WTC11 (cell line): ENCODE measurements at regions not wholly inside any gene's neighbourhood (a gene's known extent, or its start where the extent isn't known, plus 50 kb on each side); places are given as distances from the start of the nearest gene placed in this dataset.

Experiments used
- ATAC-seq: fragments of 200-7000 bp; cut with Tn5 transposase; 2 replicates; pipeline ENCODE4 v1.10.0; 2021; ENCODE audit warnings: mild to moderate bottlenecking, moderate library complexity
- CTCF ChIA-PET: fragments of 300-600 bp; sonication (Branson Sonifier 250); formaldehyde crosslinking; loops from one replicate; lab custom pipeline; 2021; ENCODE audit warnings: antibody characterized with exemption; lab: Charles Lee
- POLR2A ChIA-PET: fragments of 350-600 bp; sonication (Branson Sonifier 250); formaldehyde crosslinking; loops from one replicate; lab custom pipeline; 2021; ENCODE audit warnings: antibody characterized with exemption; lab: Charles Lee
- DNase-seq: peaks from one replicate; pipeline ENCODE4 v3.0.0; 2021; ENCODE audit warnings: low spot score
- H3K27ac Mint-ChIP-seq: 2 replicates; pipeline ENCODE4 v1.8.0; 2021; ENCODE audit warnings: mixed read lengths
- H3K27me3 Mint-ChIP-seq: 2 replicates; pipeline ENCODE4 v1.8.0; 2021; ENCODE audit warnings: low read depth, mild to moderate bottlenecking, moderate library complexity, mixed read lengths
- H3K36me3 Mint-ChIP-seq: 2 replicates; pipeline ENCODE4 v1.8.0; 2021; ENCODE audit warnings: mixed read lengths
- H3K4me1 Mint-ChIP-seq: 2 replicates; pipeline ENCODE4 v1.8.0; 2022; ENCODE audit warnings: mixed read lengths
- H3K4me3 Mint-ChIP-seq: 2 replicates; pipeline ENCODE4 v1.8.0; 2021; ENCODE audit warnings: mild to moderate bottlenecking, moderate library complexity, mixed read lengths
- H3K9me3 Mint-ChIP-seq: 2 replicates; pipeline ENCODE4 v1.8.0; 2021; ENCODE audit warnings: mixed read lengths
- CREB1 ChIP-seq: sonication (generic); formaldehyde crosslinking; IDR thresholded peaks from 2 replicates; pipeline ENCODE4 v1.8.0; 2023; ENCODE audit warnings: mild to moderate bottlenecking, missing genetic modification reagents
- IRF2 ChIP-seq: sonication (generic); formaldehyde crosslinking; IDR thresholded peaks from 2 replicates; pipeline ENCODE4 v1.8.0; 2022; ENCODE audit warnings: low read depth, missing genetic modification reagents, borderline replicate concordance
- JAZF1 ChIP-seq: fragments of 250-450 bp; sonication (Bioruptor Pico); IDR thresholded peaks from 2 replicates; pipeline ENCODE4 v1.9.0; 2021; ENCODE audit warnings: moderate library complexity, mild to moderate bottlenecking, inconsistent platforms
- JUN ChIP-seq: sonication (generic); formaldehyde crosslinking; IDR thresholded peaks from 2 replicates; pipeline ENCODE4 v1.8.0; 2023; ENCODE audit warnings: mild to moderate bottlenecking, missing genetic modification reagents
- MXD4 ChIP-seq: fragments of 250-450 bp; sonication (Bioruptor Pico); IDR thresholded peaks from 2 replicates; pipeline ENCODE4 v1.8.0; 2021; ENCODE audit warnings: mild to moderate bottlenecking, moderate library complexity, borderline replicate concordance
- NFE2L1 ChIP-seq: sonication (generic); formaldehyde crosslinking; IDR thresholded peaks from 2 replicates; pipeline ENCODE4 v1.8.1; 2023; ENCODE audit warnings: missing genetic modification reagents
- OVOL2 ChIP-seq: fragments of 250-450 bp; sonication (Bioruptor Pico); IDR thresholded peaks from 2 replicates; pipeline ENCODE4 v1.9.0; 2021; ENCODE audit warnings: mild to moderate bottlenecking, borderline replicate concordance
- PRRX2 ChIP-seq: fragments of 250-450 bp; sonication (Bioruptor Pico); IDR thresholded peaks from 2 replicates; pipeline ENCODE4 v1.8.0; 2021; ENCODE audit warnings: mild to moderate bottlenecking
- SMAD3 ChIP-seq: sonication (generic); formaldehyde crosslinking; IDR thresholded peaks from 2 replicates; pipeline ENCODE4 v1.8.0; 2022; ENCODE audit warnings: missing genetic modification reagents, mild to moderate bottlenecking, borderline replicate concordance
- SOX15 ChIP-seq: fragments of 250-450 bp; sonication (Bioruptor Pico); IDR thresholded peaks from 2 replicates; pipeline ENCODE4 v1.9.0; 2021; ENCODE audit warnings: mild to moderate bottlenecking
- ZBTB21 ChIP-seq: sonication (generic); formaldehyde crosslinking; IDR thresholded peaks from 2 replicates; pipeline ENCODE4 v1.8.1; 2023; ENCODE audit warnings: mild to moderate bottlenecking, missing genetic modification reagents, borderline replicate concordance
- TF ChIP-seq, protein P1 (sequence below): sonication (generic); formaldehyde crosslinking; IDR thresholded peaks from 2 replicates; pipeline ENCODE4 v1.8.0; 2023; ENCODE audit warnings: missing genetic modification reagents, mild to moderate bottlenecking, borderline replicate concordance
- TF ChIP-seq, protein P2 (sequence below): sonication (generic); formaldehyde crosslinking; conservative IDR thresholded peaks from 2 replicates; pipeline ENCODE4 v1.8.1; 2022; ENCODE audit warnings: mild to moderate bottlenecking, missing genetic modification reagents
- TF ChIP-seq, protein P3 (sequence below): sonication (generic); formaldehyde crosslinking; conservative IDR thresholded peaks from 2 replicates; pipeline ENCODE4 v1.8.1; 2023; ENCODE audit warnings: mild to moderate bottlenecking, low read depth, missing genetic modification reagents, moderate library complexity
- TF ChIP-seq, protein P4 (sequence below): sonication (generic); formaldehyde crosslinking; IDR thresholded peaks from 2 replicates; pipeline ENCODE4 v1.8.1; 2022; ENCODE audit warnings: mild to moderate bottlenecking, missing genetic modification reagents, moderate library complexity, borderline replicate concordance
- TF ChIP-seq, protein P5 (sequence below): fragments of 250-450 bp; sonication (Bioruptor Pico); IDR thresholded peaks from 2 replicates; pipeline ENCODE4 v1.8.0; 2021; ENCODE audit warnings: mild to moderate bottlenecking
- TF ChIP-seq, protein P6 (sequence below): fragments of 250-450 bp; sonication (Bioruptor Pico); IDR thresholded peaks from 2 replicates; pipeline ENCODE4 v1.9.0; 2021; ENCODE audit warnings: mild to moderate bottlenecking

DNA sequence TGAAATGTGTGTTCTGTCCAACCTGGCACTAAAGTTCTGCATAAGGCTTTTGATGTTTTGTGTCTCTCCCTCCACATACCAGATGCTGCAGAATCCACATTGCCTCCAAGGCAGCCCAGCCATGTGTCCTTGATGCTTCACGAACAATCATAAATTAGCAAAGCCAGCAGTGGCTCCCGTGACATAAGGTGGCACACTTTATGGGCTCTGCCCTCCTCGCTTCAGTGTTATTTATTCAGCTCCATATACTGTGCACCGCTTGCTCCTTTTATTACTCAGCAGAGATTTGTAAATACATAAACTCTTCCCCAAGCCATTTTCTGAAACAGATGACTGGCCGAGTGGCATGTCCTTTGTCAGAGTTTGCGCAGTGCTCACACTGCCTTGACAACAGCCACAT lies 112.8 kb upstream of the SLC35F3 start:
- ChIA-PET POLR2A (interaction anchor here (0.7 kb wide), 1 partner anchor 8 kb away, joined by 4 read pairs; no protein-coding TSS in a partner anchor), CTCF (interaction anchor here (0.6 to 1.9 kb wide), 17 partner anchors 9 to 400 kb away, joined by 3 to 22 read pairs (median 5); partner anchors contain the start of gene KCNK1)
- Mint-ChIP-seq H3K4me1 (0 out of 2 replicates have a peak, but pooled peaks cover 2% of the 10 kb centered on the region), H3K27ac (no peak overlapping the region; the same call in 1 of the 2 replicates), H3K9me3 (peaks cover 19% of the 10 kb centered on the region), H3K4me3 (no peak overlapping the region), H3K36me3 (peaks cover 7% of the 10 kb centered on the region), H3K27me3 (no peaks in the 10 kb centered on the region)
- TF ChIP-seq, protein P1, sequence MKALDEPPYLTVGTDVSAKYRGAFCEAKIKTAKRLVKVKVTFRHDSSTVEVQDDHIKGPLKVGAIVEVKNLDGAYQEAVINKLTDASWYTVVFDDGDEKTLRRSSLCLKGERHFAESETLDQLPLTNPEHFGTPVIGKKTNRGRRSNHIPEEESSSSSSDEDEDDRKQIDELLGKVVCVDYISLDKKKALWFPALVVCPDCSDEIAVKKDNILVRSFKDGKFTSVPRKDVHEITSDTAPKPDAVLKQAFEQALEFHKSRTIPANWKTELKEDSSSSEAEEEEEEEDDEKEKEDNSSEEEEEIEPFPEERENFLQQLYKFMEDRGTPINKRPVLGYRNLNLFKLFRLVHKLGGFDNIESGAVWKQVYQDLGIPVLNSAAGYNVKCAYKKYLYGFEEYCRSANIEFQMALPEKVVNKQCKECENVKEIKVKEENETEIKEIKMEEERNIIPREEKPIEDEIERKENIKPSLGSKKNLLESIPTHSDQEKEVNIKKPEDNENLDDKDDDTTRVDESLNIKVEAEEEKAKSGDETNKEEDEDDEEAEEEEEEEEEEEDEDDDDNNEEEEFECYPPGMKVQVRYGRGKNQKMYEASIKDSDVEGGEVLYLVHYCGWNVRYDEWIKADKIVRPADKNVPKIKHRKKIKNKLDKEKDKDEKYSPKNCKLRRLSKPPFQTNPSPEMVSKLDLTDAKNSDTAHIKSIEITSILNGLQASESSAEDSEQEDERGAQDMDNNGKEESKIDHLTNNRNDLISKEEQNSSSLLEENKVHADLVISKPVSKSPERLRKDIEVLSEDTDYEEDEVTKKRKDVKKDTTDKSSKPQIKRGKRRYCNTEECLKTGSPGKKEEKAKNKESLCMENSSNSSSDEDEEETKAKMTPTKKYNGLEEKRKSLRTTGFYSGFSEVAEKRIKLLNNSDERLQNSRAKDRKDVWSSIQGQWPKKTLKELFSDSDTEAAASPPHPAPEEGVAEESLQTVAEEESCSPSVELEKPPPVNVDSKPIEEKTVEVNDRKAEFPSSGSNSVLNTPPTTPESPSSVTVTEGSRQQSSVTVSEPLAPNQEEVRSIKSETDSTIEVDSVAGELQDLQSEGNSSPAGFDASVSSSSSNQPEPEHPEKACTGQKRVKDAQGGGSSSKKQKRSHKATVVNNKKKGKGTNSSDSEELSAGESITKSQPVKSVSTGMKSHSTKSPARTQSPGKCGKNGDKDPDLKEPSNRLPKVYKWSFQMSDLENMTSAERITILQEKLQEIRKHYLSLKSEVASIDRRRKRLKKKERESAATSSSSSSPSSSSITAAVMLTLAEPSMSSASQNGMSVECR (CRISPR knock-in tag), result no peak
- TF ChIP-seq, protein P2, sequence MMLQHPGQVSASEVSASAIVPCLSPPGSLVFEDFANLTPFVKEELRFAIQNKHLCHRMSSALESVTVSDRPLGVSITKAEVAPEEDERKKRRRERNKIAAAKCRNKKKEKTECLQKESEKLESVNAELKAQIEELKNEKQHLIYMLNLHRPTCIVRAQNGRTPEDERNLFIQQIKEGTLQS (CRISPR knock-in tag), result no peak
- TF ChIP-seq, protein P3, sequence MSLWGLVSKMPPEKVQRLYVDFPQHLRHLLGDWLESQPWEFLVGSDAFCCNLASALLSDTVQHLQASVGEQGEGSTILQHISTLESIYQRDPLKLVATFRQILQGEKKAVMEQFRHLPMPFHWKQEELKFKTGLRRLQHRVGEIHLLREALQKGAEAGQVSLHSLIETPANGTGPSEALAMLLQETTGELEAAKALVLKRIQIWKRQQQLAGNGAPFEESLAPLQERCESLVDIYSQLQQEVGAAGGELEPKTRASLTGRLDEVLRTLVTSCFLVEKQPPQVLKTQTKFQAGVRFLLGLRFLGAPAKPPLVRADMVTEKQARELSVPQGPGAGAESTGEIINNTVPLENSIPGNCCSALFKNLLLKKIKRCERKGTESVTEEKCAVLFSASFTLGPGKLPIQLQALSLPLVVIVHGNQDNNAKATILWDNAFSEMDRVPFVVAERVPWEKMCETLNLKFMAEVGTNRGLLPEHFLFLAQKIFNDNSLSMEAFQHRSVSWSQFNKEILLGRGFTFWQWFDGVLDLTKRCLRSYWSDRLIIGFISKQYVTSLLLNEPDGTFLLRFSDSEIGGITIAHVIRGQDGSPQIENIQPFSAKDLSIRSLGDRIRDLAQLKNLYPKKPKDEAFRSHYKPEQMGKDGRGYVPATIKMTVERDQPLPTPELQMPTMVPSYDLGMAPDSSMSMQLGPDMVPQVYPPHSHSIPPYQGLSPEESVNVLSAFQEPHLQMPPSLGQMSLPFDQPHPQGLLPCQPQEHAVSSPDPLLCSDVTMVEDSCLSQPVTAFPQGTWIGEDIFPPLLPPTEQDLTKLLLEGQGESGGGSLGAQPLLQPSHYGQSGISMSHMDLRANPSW (CRISPR knock-in tag), result no peak
- TF ChIP-seq, protein P4, sequence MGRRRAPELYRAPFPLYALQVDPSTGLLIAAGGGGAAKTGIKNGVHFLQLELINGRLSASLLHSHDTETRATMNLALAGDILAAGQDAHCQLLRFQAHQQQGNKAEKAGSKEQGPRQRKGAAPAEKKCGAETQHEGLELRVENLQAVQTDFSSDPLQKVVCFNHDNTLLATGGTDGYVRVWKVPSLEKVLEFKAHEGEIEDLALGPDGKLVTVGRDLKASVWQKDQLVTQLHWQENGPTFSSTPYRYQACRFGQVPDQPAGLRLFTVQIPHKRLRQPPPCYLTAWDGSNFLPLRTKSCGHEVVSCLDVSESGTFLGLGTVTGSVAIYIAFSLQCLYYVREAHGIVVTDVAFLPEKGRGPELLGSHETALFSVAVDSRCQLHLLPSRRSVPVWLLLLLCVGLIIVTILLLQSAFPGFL (CRISPR knock-in tag), result no peak
- DNase-seq (no peak), ATAC-seq (no peak)

DNA sequence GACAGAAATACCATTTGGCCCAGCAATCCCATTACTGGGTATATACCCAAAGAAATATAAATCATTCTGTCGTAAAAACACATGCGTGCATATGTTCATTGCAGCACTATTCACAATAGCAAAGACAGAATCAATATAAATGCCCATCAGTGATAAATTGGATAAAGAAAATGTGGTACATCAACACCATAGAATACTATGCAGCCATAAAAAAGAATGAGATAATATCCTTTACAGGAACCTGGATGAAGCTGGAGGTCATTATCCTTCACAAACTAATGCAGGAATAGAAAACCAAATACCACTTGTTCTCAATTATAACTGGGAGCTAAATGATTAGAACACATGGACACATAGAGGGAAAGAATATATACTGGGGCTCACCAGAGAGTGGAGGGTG lies 109.6 kb upstream of the SLC35F3 start:
- ATAC-seq (no peak), DNase-seq (no peak)
- Mint-ChIP-seq H3K4me3 (no peak overlapping the region), H3K27me3 (peaks cover 5% of the 10 kb centered on the region), H3K9me3 (peaks cover 45% of the 10 kb centered on the region), H3K4me1 (0 out of 2 replicates have a peak, but pooled peaks cover 2% of the 10 kb centered on the region), H3K36me3 (peaks cover 20% of the 10 kb centered on the region), H3K27ac (no peak overlapping the region)
- POLR2A ChIA-PET, result no interaction called here
- CTCF ChIA-PET, result no interaction called here
- TF ChIP-seq SOX15 (no peak), ZBTB21 (CRISPR knock-in tag) (no peak), IRF2 (CRISPR knock-in tag) (no peak), JUN (CRISPR knock-in tag) (no peak), JAZF1 (CRISPR knock-in tag) (no peak), CREB1 (CRISPR knock-in tag) (no peak), NFE2L1 (no peak), MXD4 (CRISPR knock-in tag) (no peak), PRRX2 (CRISPR knock-in tag) (no peak), OVOL2 (CRISPR knock-in tag) (no peak), SMAD3 (CRISPR knock-in tag) (no peak)
- TF ChIP-seq, protein P1 (CRISPR knock-in tag), result no peak
- TF ChIP-seq, protein P5, sequence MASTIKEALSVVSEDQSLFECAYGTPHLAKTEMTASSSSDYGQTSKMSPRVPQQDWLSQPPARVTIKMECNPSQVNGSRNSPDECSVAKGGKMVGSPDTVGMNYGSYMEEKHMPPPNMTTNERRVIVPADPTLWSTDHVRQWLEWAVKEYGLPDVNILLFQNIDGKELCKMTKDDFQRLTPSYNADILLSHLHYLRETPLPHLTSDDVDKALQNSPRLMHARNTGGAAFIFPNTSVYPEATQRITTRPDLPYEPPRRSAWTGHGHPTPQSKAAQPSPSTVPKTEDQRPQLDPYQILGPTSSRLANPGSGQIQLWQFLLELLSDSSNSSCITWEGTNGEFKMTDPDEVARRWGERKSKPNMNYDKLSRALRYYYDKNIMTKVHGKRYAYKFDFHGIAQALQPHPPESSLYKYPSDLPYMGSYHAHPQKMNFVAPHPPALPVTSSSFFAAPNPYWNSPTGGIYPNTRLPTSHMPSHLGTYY (CRISPR knock-in tag), result no peak
- TF ChIP-seq, protein P6, sequence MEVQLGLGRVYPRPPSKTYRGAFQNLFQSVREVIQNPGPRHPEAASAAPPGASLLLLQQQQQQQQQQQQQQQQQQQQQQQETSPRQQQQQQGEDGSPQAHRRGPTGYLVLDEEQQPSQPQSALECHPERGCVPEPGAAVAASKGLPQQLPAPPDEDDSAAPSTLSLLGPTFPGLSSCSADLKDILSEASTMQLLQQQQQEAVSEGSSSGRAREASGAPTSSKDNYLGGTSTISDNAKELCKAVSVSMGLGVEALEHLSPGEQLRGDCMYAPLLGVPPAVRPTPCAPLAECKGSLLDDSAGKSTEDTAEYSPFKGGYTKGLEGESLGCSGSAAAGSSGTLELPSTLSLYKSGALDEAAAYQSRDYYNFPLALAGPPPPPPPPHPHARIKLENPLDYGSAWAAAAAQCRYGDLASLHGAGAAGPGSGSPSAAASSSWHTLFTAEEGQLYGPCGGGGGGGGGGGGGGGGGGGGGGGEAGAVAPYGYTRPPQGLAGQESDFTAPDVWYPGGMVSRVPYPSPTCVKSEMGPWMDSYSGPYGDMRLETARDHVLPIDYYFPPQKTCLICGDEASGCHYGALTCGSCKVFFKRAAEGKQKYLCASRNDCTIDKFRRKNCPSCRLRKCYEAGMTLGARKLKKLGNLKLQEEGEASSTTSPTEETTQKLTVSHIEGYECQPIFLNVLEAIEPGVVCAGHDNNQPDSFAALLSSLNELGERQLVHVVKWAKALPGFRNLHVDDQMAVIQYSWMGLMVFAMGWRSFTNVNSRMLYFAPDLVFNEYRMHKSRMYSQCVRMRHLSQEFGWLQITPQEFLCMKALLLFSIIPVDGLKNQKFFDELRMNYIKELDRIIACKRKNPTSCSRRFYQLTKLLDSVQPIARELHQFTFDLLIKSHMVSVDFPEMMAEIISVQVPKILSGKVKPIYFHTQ (CRISPR knock-in tag), result no peak
